ENCODE measurements at regions not wholly inside any gene's neighbourhood (a gene's known extent, or its start where the extent isn't known, plus 50 kb on each side); places are given as distances from the start of the nearest gene placed in this dataset.

GRCh38 chr6:106794129-106794528 lies 164.8 kb downstream of the QRSL1 start:
- intact Hi-C loops (cut with DNase I; ENCODE audit: low total_unique reads): loop anchor here (5.0 kb wide), 1 partner anchor 812 kb away; no protein-coding TSS in a partner anchor
- no peak for DNase-seq (ENCODE audit: low spot score in 2 of 2)
- 85 to 91% methylated on average over 2 of the region's 2 CpGs for WGBS, 2 donors
- H3K4me3 ChIP-seq (ENCODE audit: low read depth, poor library complexity, severe bottlenecking): no peak overlapping the region
- no peak for TF ChIP-seq CTCF (IDR thresholded peaks at IDR 0.05)
- TF ChIP-seq POLR2A (IDR thresholded peaks at IDR 0.05): no peak

- WGBS, 2 donors: 64 to 75% methylated on average over 7 of the region's 7 CpGs
- intact Hi-C loops (cut with DNase I; ENCODE audit: low total_unique reads): loop anchor here (5.0 kb wide), 1 partner anchor 810 kb away; no protein-coding TSS in a partner anchor
- no peak for DNase-seq (ENCODE audit: low spot score in 2 of 2)
- TF ChIP-seq CTCF (IDR thresholded peaks at IDR 0.05): no peak
- TF ChIP-seq POLR2A (IDR thresholded peaks at IDR 0.05): no peak
- no peak overlapping the region for H3K4me3 ChIP-seq (ENCODE audit: low read depth, poor library complexity, severe bottlenecking)
Measured at GRCh38 chr6:106792536-106793236, 163.3 kb downstream of the QRSL1 start.

GRCh38 chr6:106790935-106791334 lies 161.6 kb downstream of the QRSL1 start:
- TF ChIP-seq POLR2A (IDR thresholded peaks at IDR 0.05) (no peak), CTCF (IDR thresholded peaks at IDR 0.05) (no peak)
- DNase-seq (ENCODE audit: low spot score in 2 of 2): no peak
- 86 to 90% methylated on average over 8 of the region's 8 CpGs for WGBS, 2 donors
- no peak overlapping the region for H3K4me3 ChIP-seq (ENCODE audit: low read depth, poor library complexity, severe bottlenecking)
- intact Hi-C loops (cut with DNase I; ENCODE audit: low total_unique reads): loop anchor here (5.0 kb wide), 1 partner anchor 809 kb away; no protein-coding TSS in a partner anchor

- intact Hi-C loops (cut with DNase I; ENCODE audit: low total_unique reads): loop anchor here (5.0 kb wide), 1 partner anchor 808 kb away; no protein-coding TSS in a partner anchor
- no peak for DNase-seq (ENCODE audit: low spot score in 2 of 2)
- H3K4me3 ChIP-seq (ENCODE audit: low read depth, poor library complexity, severe bottlenecking): no peak overlapping the region
- 87 to 88% methylated on average over 8 of the region's 8 CpGs for WGBS, 2 donors
- no peak for TF ChIP-seq CTCF (IDR thresholded peaks at IDR 0.05)
- TF ChIP-seq POLR2A (IDR thresholded peaks at IDR 0.05): no peak
Measured at GRCh38 chr6:106790149-106790770, 160.9 kb downstream of the QRSL1 start.

- TF ChIP-seq POLR2A (IDR thresholded peaks at IDR 0.05): no peak
- TF ChIP-seq CTCF (IDR thresholded peaks at IDR 0.05): no peak
- no peak for DNase-seq (ENCODE audit: low spot score in 2 of 2)
- 83 to 85% methylated on average over 3 of the region's 3 CpGs for WGBS, 2 donors
- intact Hi-C loops (cut with DNase I; ENCODE audit: low total_unique reads): loop anchor here (5.0 kb wide), 1 partner anchor 807 kb away; no protein-coding TSS in a partner anchor
- no peak overlapping the region for H3K4me3 ChIP-seq (ENCODE audit: low read depth, poor library complexity, severe bottlenecking)
Measured at GRCh38 chr6:106789428-106790148, 160.2 kb downstream of the QRSL1 start.

Measured in lower leg skin (tissue), 4 donors.